IMR-90 (cell line): ENCODE measurements at regions not wholly inside any gene's neighbourhood (a gene's known extent, or its start where the extent isn't known, plus 50 kb on each side); places are given as distances from the start of the nearest gene placed in this dataset.

ENCODE experiments used
- ATAC-seq: fragments of 200-7000 bp; cut with Tn5 transposase; 2 replicates; pipeline ENCODE4 v1.9.1; 2020; ENCODE audit warnings: low read depth, mild to moderate bottlenecking, moderate library complexity
- BruUV-seq: library from RNA; stranded (reverse); fragments of 400-500 nt; replicated peaks from 2 replicates; lab custom pipeline; 2021; lab: Mats Ljungman, UMichigan
- CTCF ChIA-PET: fragments of 300-600 bp; formaldehyde crosslinking; extraction: SDS; loops from one replicate; lab custom pipeline; 2021; ENCODE audit warnings: antibody characterized with exemption; lab: Yijun Ruan, JAX
- POLR2A ChIA-PET: fragments of 300-600 bp; sonication (Branson Sonifier 250); formaldehyde crosslinking; loops from one replicate; lab custom pipeline; 2022; ENCODE audit warnings: antibody characterized with exemption; ENCODE audit not compliant: unreplicated experiment; lab: Charles Lee
- DNase-seq: peaks from one replicate; pipeline ENCODE4 v3.0.0; 2013
- H2AFZ ChIP-seq: replicated peaks from 2 replicates; pipeline ENCODE3; 2013; ENCODE audit warnings: low read length, mild to moderate bottlenecking; ENCODE audit not compliant: poor library complexity
- H2AK5ac ChIP-seq: 2 replicates; pipeline ENCODE4 v1.6.1; 2013; ENCODE audit warnings: low read depth, low read length, inconsistent platforms
- H2AK9ac ChIP-seq: replicated peaks from 2 replicates; pipeline ENCODE3; 2013; ENCODE audit warnings: mild to moderate bottlenecking, low read depth, low read length, moderate library complexity; ENCODE audit not compliant: poor library complexity
- H2BK120ac ChIP-seq: 2 replicates; pipeline ENCODE4 v1.6.1; 2013; ENCODE audit warnings: low read depth, low read length, inconsistent platforms
- H2BK15ac ChIP-seq: 3 replicates; pipeline ENCODE4 v1.6.1; 2013; ENCODE audit warnings: low read depth, low read length, inconsistent platforms
- H2BK20ac ChIP-seq: 2 replicates; pipeline ENCODE4 v1.6.1; 2013; ENCODE audit warnings: low read depth, mild to moderate bottlenecking, inconsistent platforms, low read length, moderate library complexity
- H2BK5ac ChIP-seq: 2 replicates; pipeline ENCODE4 v1.6.1; 2013; ENCODE audit warnings: mild to moderate bottlenecking, low read depth, low read length, inconsistent platforms; ENCODE audit not compliant: poor library complexity, severe bottlenecking
- H3K14ac ChIP-seq: replicated peaks from 2 replicates; pipeline ENCODE4 v1.6.1; 2013; ENCODE audit warnings: low read depth, low read length, inconsistent platforms
- H3K18ac ChIP-seq: 2 replicates; pipeline ENCODE4 v1.6.1; 2013; ENCODE audit warnings: low read depth, low read length, control low read depth
- H3K23ac ChIP-seq: 2 replicates; pipeline ENCODE4 v1.6.1; 2013; ENCODE audit warnings: low read depth, low read length, inconsistent platforms
- H3K27ac ChIP-seq: 2 replicates; pipeline ENCODE4 v1.5.1; 2013; ENCODE audit warnings: mild to moderate bottlenecking, control low read depth, low read length; ENCODE audit not compliant: insufficient read depth
- H3K27me3 ChIP-seq: 2 replicates; pipeline ENCODE4 v1.6.1; 2013; ENCODE audit warnings: low read length; ENCODE audit not compliant: control insufficient read depth, insufficient read depth
- H3K36me3 ChIP-seq: 2 replicates; pipeline ENCODE4 v1.6.1; 2013; ENCODE audit warnings: low read length, mixed read lengths; ENCODE audit not compliant: control insufficient read depth, insufficient read depth
- H3K4ac ChIP-seq: 2 replicates; pipeline ENCODE4 v1.6.1; 2013; ENCODE audit warnings: low read depth, low read length, inconsistent platforms
- H3K4me1 ChIP-seq: 2 replicates; pipeline ENCODE4 v1.6.1; 2013; ENCODE audit warnings: low read length, mixed read lengths; ENCODE audit not compliant: control insufficient read depth, insufficient read depth
- H3K4me2 ChIP-seq: 2 replicates; pipeline ENCODE4 v1.6.1; 2013; ENCODE audit warnings: low read depth, mild to moderate bottlenecking, control low read depth, low read length, moderate library complexity
- H3K4me3 ChIP-seq: 2 replicates; pipeline ENCODE4 v1.5.1; 2013; ENCODE audit warnings: low read depth, mild to moderate bottlenecking, control low read depth, low read length, moderate library complexity; ENCODE audit not compliant: insufficient read depth
- H3K56ac ChIP-seq: 2 replicates; pipeline ENCODE4 v1.6.1; 2013; ENCODE audit warnings: low read length, inconsistent platforms; ENCODE audit not compliant: insufficient read depth; ENCODE audit errors: extremely low read depth
- H3K79me1 ChIP-seq, 2 experiments: 2 replicates each; pipeline ENCODE4 v1.6.1; 2013; ENCODE audit warnings: low read length in 2 of 2, inconsistent platforms in 1 of 2, low read depth in 1 of 2
- H3K9ac ChIP-seq: 2 replicates; pipeline ENCODE4 v1.6.1; 2013; ENCODE audit warnings: low read depth, low read length, control low read depth
- H3K9me1 ChIP-seq: 2 replicates; pipeline ENCODE4 v1.6.1; 2013; ENCODE audit warnings: low read length, inconsistent platforms; ENCODE audit not compliant: insufficient read depth
- H3K9me3 ChIP-seq: 2 replicates; pipeline ENCODE4 v1.6.1; 2013; ENCODE audit warnings: low read length; ENCODE audit not compliant: control insufficient read depth, insufficient read depth
- H4K20me1 ChIP-seq: 2 replicates; pipeline ENCODE4 v1.6.1; 2013; ENCODE audit warnings: low read length, inconsistent platforms; ENCODE audit not compliant: insufficient read depth
- H4K5ac ChIP-seq: 2 replicates; pipeline ENCODE4 v1.6.1; 2013; ENCODE audit warnings: mild to moderate bottlenecking, low read depth, low read length, control low read depth
- H4K8ac ChIP-seq, 2 experiments: 2 replicates each; pipeline ENCODE4 v1.6.1; 2013; ENCODE audit warnings: low read depth in 2 of 2, low read length in 2 of 2, control low read depth in 1 of 2, inconsistent platforms in 1 of 2
- H4K91ac ChIP-seq: 2 replicates; pipeline ENCODE4 v1.6.1; 2013; ENCODE audit warnings: low read depth, low read length, inconsistent platforms; ENCODE audit not compliant: insufficient read depth
- CEBPB ChIP-seq: IDR thresholded peaks from 2 replicates; pipeline ENCODE4 v1.6.1; 2012; ENCODE audit warnings: low read depth, low read length, improper control_type of control experiment
- CTCF ChIP-seq: conservative IDR thresholded peaks from 2 replicates; pipeline ENCODE4 v1.5.1; 2012; ENCODE audit warnings: mild to moderate bottlenecking, low read depth, low read length, improper control_type of control experiment
- ELK1 ChIP-seq: fragments of 150-350 bp; IDR thresholded peaks from 2 replicates; pipeline ENCODE4 v1.6.1; 2016; ENCODE audit warnings: low read depth, mild to moderate bottlenecking, low read length, moderate library complexity, borderline replicate concordance
- MAFK ChIP-seq: IDR thresholded peaks from 2 replicates; pipeline ENCODE4 v1.6.1; 2012; ENCODE audit warnings: low read depth, low read length, improper control_type of control experiment
- WGBS, 2 experiments: methylation state at CpG; one replicate each; pipeline versions ENCODE4 v1.1.5 to v1.1.7; 2013; ENCODE audit warnings: missing lambda C conversion rate in 2 of 2; ENCODE audit not compliant: insufficient read length in 1 of 2; ENCODE audit errors: extremely low coverage in 2 of 2; 5-methylcytosine and 5-hydroxymethylcytosine counted together
- dilution Hi-C: fragments of 300-500 bp; cut with HindIII; formaldehyde crosslinking; loops from one replicate; pipeline ENCODE4 v1.14.3; 2018; ENCODE audit warnings: low sequenced_read_pairs; ENCODE audit not compliant: unreplicated experiment
- in situ Hi-C: fragments of 300-500 bp; cut with MboI; formaldehyde crosslinking; loops from 3 replicates; pipeline ENCODE4 v1.14.3; 2019; ENCODE audit warnings: low sequenced_read_pairs, inconsistent platforms, mixed read lengths
- intact Hi-C: fragments of 100-400 bp; cut with micrococcal nuclease; formaldehyde crosslinking; loops from 2 replicates; pipeline ENCODE4 v1.10.0; 2022

- H3K4me3 ChIP-seq = no peak overlapping the region
- no peak overlapping the region for H2AK9ac ChIP-seq
- H4K91ac ChIP-seq = no peak overlapping the region
- no peak overlapping the region for H2AFZ ChIP-seq
- H4K5ac ChIP-seq = no peak overlapping the region
- H2BK20ac ChIP-seq = no peak overlapping the region
- no peak overlapping the region for H3K14ac ChIP-seq
- H2BK15ac ChIP-seq = no peak overlapping the region
- dilution Hi-C loops (no loop called here), in situ Hi-C loops (no loop called here), intact Hi-C loops (no loop called here)
- no peak overlapping the region for H3K9ac ChIP-seq
- DNase-seq = no peak
- no peak overlapping the region for H3K4me2 ChIP-seq
- H3K36me3 ChIP-seq = no peaks in the 10 kb centered on the region
- H3K9me1 ChIP-seq = no peaks in the 10 kb centered on the region
- BruUV-seq = no TSS peak
- H3K4me1 ChIP-seq = no peaks in the 10 kb centered on the region
- H2BK120ac ChIP-seq = no peak overlapping the region
- H4K8ac ChIP-seq = no peak overlapping the region
- H3K79me1 ChIP-seq = no peaks in the 10 kb centered on the region
- POLR2A ChIA-PET = no interaction called here
- TF ChIP-seq CEBPB (no peak), ELK1 (no peak), MAFK (no peak), CTCF (no peak)
- H3K27ac ChIP-seq = no peak overlapping the region
- no peaks in the 10 kb centered on the region for H4K20me1 ChIP-seq
- no peak overlapping the region for H2AK5ac ChIP-seq
- no peak overlapping the region for H3K23ac ChIP-seq
- H3K9me3 ChIP-seq = peaks cover 3% of the 10 kb centered on the region; the same call in 1 of the 2 replicates
- ATAC-seq = no peak
- H3K4ac ChIP-seq = no peak overlapping the region
- no peak overlapping the region for H3K56ac ChIP-seq
- H2BK5ac ChIP-seq = no peak overlapping the region
- CTCF ChIA-PET = no interaction called here
- WGBS, 2 experiments = no CpG with 5 or more reads among the region's 2 CpGs
- H3K18ac ChIP-seq = no peak overlapping the region
- no peaks in the 10 kb centered on the region for H3K27me3 ChIP-seq
Observed at GRCh38 chr4:132479543-132479942, 669.6 kb upstream of the PCDH10 start.
